GM23248 (cell line): ENCODE measurements at regions not wholly inside any gene's neighbourhood (a gene's known extent, or its start where the extent isn't known, plus 50 kb on each side); places are given as distances from the start of the nearest gene placed in this dataset.
A peak's percentile ranks its signal among the peaks of the same experiment; 100 is the strongest.

Experiments used
- DNase-seq: peaks from one replicate; pipeline ENCODE4 v3.0.0-alpha.2; 2015
- H2AFZ ChIP-seq: fragments of 200-600 bp; sonication (generic); 2 replicates; pipeline ENCODE4 v1.6.1; 2016; ENCODE audit warnings: antibody characterized with exemption
- H3F3A ChIP-seq: fragments of 200-600 bp; sonication (generic); 2 replicates; pipeline ENCODE4 v1.6.1; 2016; ENCODE audit warnings: mild to moderate bottlenecking, antibody characterized with exemption, mixed run types; ENCODE audit not compliant: insufficient read depth
- H3K27ac ChIP-seq: fragments of 200-600 bp; sonication (generic); 2 replicates; pipeline ENCODE4 v1.5.1; 2016; ENCODE audit warnings: mild to moderate bottlenecking
- H3K27me3 ChIP-seq: fragments of 200-600 bp; sonication (generic); replicated peaks from 2 replicates; pipeline ENCODE4 v1.6.1; 2016; ENCODE audit warnings: mild to moderate bottlenecking; ENCODE audit not compliant: insufficient read depth
- H3K36me3 ChIP-seq: fragments of 200-600 bp; sonication (generic); 2 replicates; pipeline ENCODE4 v1.6.1; 2016; ENCODE audit warnings: low read depth, mild to moderate bottlenecking
- H3K4me1 ChIP-seq: fragments of 200-600 bp; sonication (generic); 2 replicates; pipeline ENCODE4 v1.6.1; 2016; ENCODE audit warnings: mild to moderate bottlenecking; ENCODE audit not compliant: insufficient read depth
- H3K4me2 ChIP-seq: fragments of 200-600 bp; sonication (generic); one replicate; pipeline ENCODE4 v1.6.1; 2016; ENCODE audit warnings: mild to moderate bottlenecking; ENCODE audit not compliant: unreplicated experiment
- H3K4me3 ChIP-seq: fragments of 200-600 bp; sonication (generic); 2 replicates; pipeline ENCODE4 v1.5.1; 2016; ENCODE audit warnings: mild to moderate bottlenecking
- H3K79me2 ChIP-seq: fragments of 200-600 bp; sonication (generic); 2 replicates; pipeline ENCODE4 v1.6.1; 2016; ENCODE audit warnings: mild to moderate bottlenecking; ENCODE audit not compliant: insufficient read depth
- H3K9ac ChIP-seq: fragments of 200-600 bp; sonication (generic); 2 replicates; pipeline ENCODE4 v1.6.1; 2016; ENCODE audit warnings: mild to moderate bottlenecking
- H3K9me2 ChIP-seq: fragments of 200-600 bp; sonication (generic); 2 replicates; pipeline ENCODE4 v1.6.1; 2016; ENCODE audit warnings: mixed run types, mild to moderate bottlenecking, moderate library complexity; ENCODE audit not compliant: insufficient read depth
- H3K9me3 ChIP-seq: fragments of 200-600 bp; sonication (generic); one replicate; pipeline ENCODE4 v1.6.1; 2017; ENCODE audit warnings: low read depth
- H4K20me1 ChIP-seq: fragments of 200-600 bp; sonication (generic); 2 replicates; pipeline ENCODE4 v1.6.0; 2016; ENCODE audit not compliant: insufficient read depth
- EZH2 ChIP-seq: fragments of 200-600 bp; sonication (generic); IDR thresholded peaks from 2 replicates; pipeline ENCODE4 v1.6.1; 2018; ENCODE audit warnings: antibody characterized with exemption, mild to moderate bottlenecking; ENCODE audit not compliant: insufficient read depth, poor library complexity, severe bottlenecking
- EZH2phosphoT487 ChIP-seq: fragments of 200-600 bp; sonication (generic); IDR thresholded peaks from 2 replicates; pipeline ENCODE4 v1.6.1; 2018; ENCODE audit warnings: antibody characterized with exemption, moderate library complexity, mild to moderate bottlenecking, low read depth; ENCODE audit not compliant: insufficient read depth
- WGBS, 2 experiments: methylation state at CpG; one replicate each; pipeline ENCODE4 v1.1.6; 2015 to 2017; ENCODE audit warnings: low lambda C conversion rate in 2 of 2, low coverage in 1 of 2; ENCODE audit errors: missing lambda C conversion rate in 2 of 2; 5-methylcytosine and 5-hydroxymethylcytosine counted together
- in situ Hi-C: fragments of 300-500 bp; cut with MboI; formaldehyde crosslinking; loops from 2 replicates; pipeline ENCODE4 v1.15.0; 2020

DNA sequence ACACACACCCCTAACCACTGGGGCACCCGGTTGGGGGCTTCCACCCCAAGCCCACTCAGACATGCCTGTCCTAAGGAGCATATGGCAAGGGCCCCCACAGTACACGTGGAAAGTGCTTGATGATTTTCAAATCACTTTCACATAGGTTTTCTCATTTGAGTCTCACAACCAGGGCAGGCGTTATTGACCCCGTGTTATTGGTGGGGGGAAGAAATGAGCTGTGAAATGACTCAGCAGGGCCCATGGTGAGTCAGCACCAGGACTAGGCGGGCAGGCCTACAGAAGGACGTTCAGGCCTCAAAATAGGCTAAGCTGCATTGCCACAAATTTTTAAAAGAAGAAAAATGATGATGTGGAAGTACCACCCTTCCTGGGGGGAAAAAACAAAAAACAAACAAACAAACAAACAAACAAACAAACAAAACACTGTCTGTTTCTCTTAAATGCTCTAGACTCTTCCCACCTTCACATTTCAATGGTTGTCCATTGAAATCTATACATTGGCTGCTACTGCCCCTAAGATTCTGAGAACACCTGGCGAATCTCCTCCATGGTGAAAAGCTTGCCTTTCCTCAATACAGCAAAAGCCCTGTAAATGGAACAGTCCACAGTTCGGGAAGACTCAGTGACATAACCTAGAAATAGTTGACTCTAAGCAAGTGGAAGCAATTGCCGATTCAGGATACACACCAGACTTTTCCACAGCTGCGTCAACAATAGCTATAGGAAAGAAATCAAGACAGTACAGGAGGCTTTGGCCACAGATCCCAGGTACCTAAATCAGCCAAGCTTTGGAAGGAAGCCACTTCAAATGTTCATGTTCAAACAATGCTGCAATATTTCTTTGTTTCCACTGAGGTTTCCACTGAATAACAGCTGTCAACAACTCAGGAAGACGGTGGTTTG, 234.7 kb downstream of the TOMM20 start:
- Histone ChIP-seq H3K27me3 (no peaks in the 10 kb centered on the region), H3K9ac (peak overlapping the region; percentile 30; the same call in 1 of the 2 replicates), H3K4me2 (peak overlapping the region; percentile 27), H2AFZ (peak overlapping the region; percentile 63), H3K36me3 (no peaks in the 10 kb centered on the region), H3K4me3 (no peak overlapping the region), H3K27ac (peak overlapping the region; percentile 13; the same call in 1 of the 2 replicates), H3K79me2 (no peaks in the 10 kb centered on the region), H3F3A (no peaks in the 10 kb centered on the region; the same call in 1 of the 2 replicates), H4K20me1 (no peaks in the 10 kb centered on the region), H3K9me3 (no peaks in the 10 kb centered on the region), H3K4me1 (peaks cover 19% of the 10 kb centered on the region), H3K9me2 (no peaks in the 10 kb centered on the region)
- TF ChIP-seq EZH2phosphoT487 = no peak
- no peak for TF ChIP-seq EZH2
- in situ Hi-C loops = no loop called here
- DNase-seq = peak; percentile 91
- 28% methylated on average over 11 of the region's 11 CpGs for WGBS, 2 experiments

DNA sequence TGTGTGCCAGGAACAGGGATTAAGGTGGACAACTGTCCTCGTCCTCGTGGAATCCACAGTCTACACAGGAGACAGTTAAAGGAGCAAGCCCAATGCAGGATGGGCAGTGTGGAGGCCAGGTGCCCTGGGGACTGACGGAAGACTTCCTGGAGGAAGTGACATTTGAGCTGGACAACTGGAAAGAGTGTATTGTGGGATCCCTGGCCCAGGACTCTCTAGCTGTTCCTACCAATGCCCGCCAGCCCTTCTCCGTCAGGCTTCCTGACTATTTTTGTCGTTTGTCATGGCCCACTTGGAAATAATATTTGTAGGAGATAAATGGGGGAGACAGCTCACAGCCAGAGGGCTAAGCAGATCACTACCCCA, 235.3 kb downstream of the TOMM20 start:
- H3K9me2 ChIP-seq = no peaks in the 10 kb centered on the region
- no peaks in the 10 kb centered on the region for H3K9me3 ChIP-seq
- H3K27me3 ChIP-seq = no peaks in the 10 kb centered on the region
- no peak for TF ChIP-seq EZH2phosphoT487
- TF ChIP-seq EZH2 = no peak
- 86 to 89% methylated on average over 6 of the region's 6 CpGs for WGBS, 2 experiments
- H3K4me2 ChIP-seq = peak overlapping the region; percentile 27
- H2AFZ ChIP-seq = peak overlapping the region; percentile 63; the same call in 1 of the 2 replicates
- no peaks in the 10 kb centered on the region for H3K79me2 ChIP-seq
- H3K27ac ChIP-seq = 0 out of 2 replicates have a peak overlapping the region, but pooled peaks have one; percentile 13
- H3F3A ChIP-seq = no peaks in the 10 kb centered on the region; the same call in 1 of the 2 replicates
- peak overlapping the region; percentile 30; the same call in 1 of the 2 replicates for H3K9ac ChIP-seq
- no peaks in the 10 kb centered on the region for H3K36me3 ChIP-seq
- no peak for DNase-seq
- H3K4me1 ChIP-seq = peaks cover 16% of the 10 kb centered on the region
- H4K20me1 ChIP-seq = no peaks in the 10 kb centered on the region
- in situ Hi-C loops = no loop called here
- no peak overlapping the region for H3K4me3 ChIP-seq

- 87 to 95% methylated on average over 4 of the region's 4 CpGs for WGBS, 2 experiments
- DNase-seq = no peak
- H3K9me2 ChIP-seq = no peaks in the 10 kb centered on the region
- no peak overlapping the region for H3K4me3 ChIP-seq
- H3K9me3 ChIP-seq = no peaks in the 10 kb centered on the region
- in situ Hi-C loops = no loop called here
- H3K4me2 ChIP-seq = no peak overlapping the region
- H3K27ac ChIP-seq = no peak overlapping the region
- no peaks in the 10 kb centered on the region for H3K36me3 ChIP-seq
- H3F3A ChIP-seq = no peaks in the 10 kb centered on the region; the same call in 1 of the 2 replicates
- no peak overlapping the region for H2AFZ ChIP-seq
- H3K4me1 ChIP-seq = peaks cover 16% of the 10 kb centered on the region
- no peaks in the 10 kb centered on the region for H3K27me3 ChIP-seq
- TF ChIP-seq EZH2 = no peak
- TF ChIP-seq EZH2phosphoT487 = no peak
- no peak overlapping the region for H3K9ac ChIP-seq
- no peaks in the 10 kb centered on the region for H3K79me2 ChIP-seq
- H4K20me1 ChIP-seq = no peaks in the 10 kb centered on the region
Measured at GRCh38 chr1:234892642-234893041, 236.0 kb downstream of the TOMM20 start.

DNA sequence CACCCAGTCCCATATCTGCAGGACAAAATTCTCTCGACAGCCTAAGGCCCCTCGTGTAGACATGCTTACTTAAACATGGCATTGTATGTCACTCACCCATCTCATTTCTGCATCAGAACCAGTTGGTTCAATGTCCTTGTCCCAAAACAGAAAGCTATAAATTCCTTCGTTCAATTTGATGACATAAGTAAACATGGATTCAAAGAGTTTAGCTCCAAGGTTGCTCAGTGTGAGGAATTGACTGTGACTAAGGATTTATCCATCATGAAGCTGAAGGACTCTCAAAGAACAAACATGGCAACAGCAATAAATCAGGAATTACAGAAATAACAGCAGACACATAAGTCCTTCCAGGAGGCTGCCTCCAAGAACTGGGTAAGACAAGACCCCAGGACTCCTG, 237.2 kb downstream of the TOMM20 start:
- TF ChIP-seq EZH2phosphoT487 (no peak), EZH2 (no peak)
- WGBS, 2 experiments = 75% methylated on average over 3 of the region's 3 CpGs

More for the DNA sequence above, 237.2 kb downstream of the TOMM20 start:
- no peaks in the 10 kb centered on the region for H3K9me3 ChIP-seq
- H3K9ac ChIP-seq = no peak overlapping the region
- no peak overlapping the region for H3K27ac ChIP-seq
- in situ Hi-C loops = no loop called here
- no peak overlapping the region for H2AFZ ChIP-seq
- H3K27me3 ChIP-seq = no peaks in the 10 kb centered on the region
- no peaks in the 10 kb centered on the region for H4K20me1 ChIP-seq
- H3F3A ChIP-seq = no peaks in the 10 kb centered on the region; the same call in 1 of the 2 replicates
- H3K4me2 ChIP-seq = no peak overlapping the region
- DNase-seq = no peak
- H3K9me2 ChIP-seq = no peaks in the 10 kb centered on the region
- H3K79me2 ChIP-seq = no peaks in the 10 kb centered on the region
- no peak overlapping the region for H3K4me3 ChIP-seq
- peaks cover 25% of the 10 kb centered on the region for H3K4me1 ChIP-seq
- H3K36me3 ChIP-seq = no peaks in the 10 kb centered on the region
